ENCODE measurements at regions not wholly inside any gene's neighbourhood (a gene's known extent, or its start where the extent isn't known, plus 50 kb on each side); places are given as distances from the start of the nearest gene placed in this dataset.

- no peak for TF ChIP-seq CTCF (IDR thresholded peaks at IDR 0.05 in 2 of 3, conservative IDR thresholded peaks at IDR 0.05 in 1 of 3; ENCODE audit: borderline replicate concordance in 1 of 3, insufficient read depth in 1 of 3, low read depth in 2 of 3, low read length in 2 of 3)
- TF ChIP-seq ZNF274 (IDR thresholded peaks at IDR 0.05; ENCODE audit: low read depth, low read length) = no peak
Measured at GRCh38 chr1:194437135-194437534, 1250.7 kb upstream of the B3GALT2 start (continued).

- Histone ChIP-seq H3K27ac (ENCODE audit: low read depth, low read length) (no peak overlapping the region), H3K9ac (ENCODE audit: low read length) (no peak overlapping the region), H3K4me2 (ENCODE audit: low read length) (no peak overlapping the region), H2AFZ (ENCODE audit: low read depth, low read length, poor library complexity, severe bottlenecking) (no peak overlapping the region), H3K79me2 (ENCODE audit: insufficient read depth, low read length) (no peaks in the 10 kb centered on the region), H3K27me3 (ENCODE audit: insufficient read depth, low read length) (no peaks in the 10 kb centered on the region), H3K4me3 (replicated peaks in 1 of 2; ENCODE audit: low read depth in 1 of 2, low read length in 2 of 2) (no peak overlapping the region), H3K4me1 (ENCODE audit: control insufficient read depth in 1 of 2, insufficient read depth in 2 of 2, low read length in 2 of 2) (no peaks in the 10 kb centered on the region), H3K9me2 (ENCODE audit: insufficient read depth) (no peaks in the 10 kb centered on the region), H4K20me1 (ENCODE audit: insufficient read depth) (no peaks in the 10 kb centered on the region), H3K36me3 (ENCODE audit: control insufficient read depth in 1 of 2, insufficient read depth in 2 of 2, low read length in 2 of 2) (no peaks in the 10 kb centered on the region), H3K9me3 (ENCODE audit: control insufficient read depth in 1 of 2, insufficient read depth in 1 of 2, low read depth in 1 of 2, low read length in 2 of 2) (no peaks in the 10 kb centered on the region)
- ChIA-PET RAD21 (ENCODE audit: low non-redundant PET in 1 of 2, low total read pairs in 2 of 2, uncharacterized antibody in 2 of 2, unreplicated experiment in 2 of 2) (no interaction called here), CTCF (no interaction called here), POLR2A (no interaction called here)
- no peak for DNase-seq (ENCODE audit: low read depth, low spot score)
- ATAC-seq = no peak
- no TSS peak for BruUV-seq (replicated peaks)
- intact Hi-C loops (cut with micrococcal nuclease) = no loop called here
- TF ChIP-seq ZBTB33 (IDR thresholded peaks at IDR 0.05; ENCODE audit: extremely low read depth, insufficient replicate concordance, low read length) = no peak
Measured at GRCh38 chr1:194431121-194431520, 1244.7 kb upstream of the B3GALT2 start.

All from HCT116 (cell line).